DOHH2 (cell line): ENCODE measurements at regions not wholly inside any gene's neighbourhood (a gene's known extent, or its start where the extent isn't known, plus 50 kb on each side); places are given as distances from the start of the nearest gene placed in this dataset.

Source experiments
- H3F3A ChIP-seq: fragments of 200-600 bp; sonication (generic), shearing (Covaris generic); 2 replicates; pipeline ENCODE4 v1.6.0; 2016; ENCODE audit warnings: antibody characterized with exemption, mild to moderate bottlenecking; ENCODE audit not compliant: control insufficient read depth, insufficient read depth
- H3K27ac ChIP-seq: fragments of 200-600 bp; sonication (generic); 2 replicates; pipeline ENCODE4 v1.5.1; 2014; ENCODE audit warnings: low read depth, mild to moderate bottlenecking, low read length, moderate library complexity
- H3K27me3 ChIP-seq: fragments of 200-600 bp; sonication (generic); 2 replicates; pipeline ENCODE4 v1.6.1; 2014; ENCODE audit warnings: mild to moderate bottlenecking, low read length, mixed read lengths; ENCODE audit not compliant: control insufficient read depth
- H3K36me3 ChIP-seq: fragments of 200-600 bp; sonication (generic); 2 replicates; pipeline ENCODE4 v1.6.1; 2014; ENCODE audit warnings: mild to moderate bottlenecking, low read length, moderate library complexity, mixed read lengths; ENCODE audit not compliant: control insufficient read depth
- H3K4me1 ChIP-seq: fragments of 200-600 bp; sonication (generic); 2 replicates; pipeline ENCODE4 v1.6.1; 2014; ENCODE audit warnings: mild to moderate bottlenecking, low read length, mixed read lengths; ENCODE audit not compliant: control insufficient read depth
- H3K4me2 ChIP-seq: fragments of 200-600 bp; sonication (generic); 2 replicates; pipeline ENCODE4 v1.6.0; 2014; ENCODE audit warnings: mild to moderate bottlenecking, low read length, moderate library complexity
- H3K4me3 ChIP-seq: fragments of 200-600 bp; sonication (generic); 2 replicates; pipeline ENCODE4 v1.5.1; 2014; ENCODE audit warnings: mild to moderate bottlenecking, low read length, mixed read lengths
- H3K79me2 ChIP-seq: fragments of 200-600 bp; sonication (generic); 2 replicates; pipeline ENCODE4 v1.6.1; 2014; ENCODE audit warnings: mild to moderate bottlenecking, low read length, mixed read lengths; ENCODE audit not compliant: control insufficient read depth
- H3K9me2 ChIP-seq: fragments of 200-600 bp; sonication (generic); replicated peaks from 2 replicates; pipeline ENCODE4 v1.6.1; 2014; ENCODE audit warnings: mild to moderate bottlenecking, low read length, mixed read lengths; ENCODE audit not compliant: control insufficient read depth
- H3K9me3 ChIP-seq: fragments of 200-600 bp; sonication (generic); 2 replicates; pipeline ENCODE4 v1.6.1; 2014; ENCODE audit warnings: antibody characterized with exemption, low read length, mixed read lengths; ENCODE audit not compliant: control insufficient read depth, insufficient read depth
- H4K20me1 ChIP-seq: fragments of 200-600 bp; sonication (generic); 2 replicates; pipeline ENCODE4 v1.6.0; 2014; ENCODE audit warnings: low read depth, mild to moderate bottlenecking, antibody characterized with exemption, low read length, moderate library complexity; ENCODE audit not compliant: control insufficient read depth, insufficient read depth
- EZH2phosphoT487 ChIP-seq: fragments of 200-600 bp; sonication (generic); IDR thresholded peaks from 2 replicates; pipeline ENCODE4 v1.6.1; 2017; ENCODE audit warnings: borderline replicate concordance, mild to moderate bottlenecking, antibody characterized with exemption, low read length, moderate library complexity, mixed read lengths
- TF ChIP-seq, protein P1 (sequence below): fragments of 200-600 bp; sonication (generic); IDR thresholded peaks from one replicate; pipeline ENCODE4 v1.5.1; 2014; ENCODE audit warnings: antibody characterized with exemption, mild to moderate bottlenecking, low read depth, low read length; ENCODE audit not compliant: poor library complexity, severe bottlenecking

DNA sequence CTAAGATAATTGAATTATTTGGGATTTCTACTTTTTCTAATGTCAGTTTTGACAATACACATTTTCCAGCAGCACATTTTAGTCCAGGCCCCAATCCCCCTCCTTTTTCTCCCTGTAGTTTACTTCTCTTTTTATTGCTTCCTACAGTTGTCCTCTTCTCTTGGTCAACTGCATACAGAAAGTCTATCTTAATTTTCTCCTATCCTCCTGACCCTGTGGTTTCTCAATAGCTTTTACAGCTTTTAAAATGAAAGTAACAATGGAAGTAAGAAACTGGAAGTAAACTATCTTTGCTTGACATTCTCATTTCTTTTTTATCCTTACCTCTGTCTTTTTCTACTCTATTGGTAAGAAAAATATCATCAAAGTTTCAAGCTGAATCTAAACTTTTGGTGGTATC lies 106.5 kb upstream of the OXGR1 start:
- Histone ChIP-seq H3K27me3 (no peaks in the 10 kb centered on the region), H3K4me3 (no peak overlapping the region), H3K36me3 (no peaks in the 10 kb centered on the region), H3K79me2 (no peaks in the 10 kb centered on the region), H4K20me1 (no peaks in the 10 kb centered on the region), H3K9me2 (no peaks in the 10 kb centered on the region), H3K4me2 (no peak overlapping the region), H3K27ac (no peak overlapping the region), H3K4me1 (no peaks in the 10 kb centered on the region), H3F3A (no peaks in the 10 kb centered on the region), H3K9me3 (peaks cover 8% of the 10 kb centered on the region; the same call in 1 of the 2 replicates)
- TF ChIP-seq, protein P1, sequence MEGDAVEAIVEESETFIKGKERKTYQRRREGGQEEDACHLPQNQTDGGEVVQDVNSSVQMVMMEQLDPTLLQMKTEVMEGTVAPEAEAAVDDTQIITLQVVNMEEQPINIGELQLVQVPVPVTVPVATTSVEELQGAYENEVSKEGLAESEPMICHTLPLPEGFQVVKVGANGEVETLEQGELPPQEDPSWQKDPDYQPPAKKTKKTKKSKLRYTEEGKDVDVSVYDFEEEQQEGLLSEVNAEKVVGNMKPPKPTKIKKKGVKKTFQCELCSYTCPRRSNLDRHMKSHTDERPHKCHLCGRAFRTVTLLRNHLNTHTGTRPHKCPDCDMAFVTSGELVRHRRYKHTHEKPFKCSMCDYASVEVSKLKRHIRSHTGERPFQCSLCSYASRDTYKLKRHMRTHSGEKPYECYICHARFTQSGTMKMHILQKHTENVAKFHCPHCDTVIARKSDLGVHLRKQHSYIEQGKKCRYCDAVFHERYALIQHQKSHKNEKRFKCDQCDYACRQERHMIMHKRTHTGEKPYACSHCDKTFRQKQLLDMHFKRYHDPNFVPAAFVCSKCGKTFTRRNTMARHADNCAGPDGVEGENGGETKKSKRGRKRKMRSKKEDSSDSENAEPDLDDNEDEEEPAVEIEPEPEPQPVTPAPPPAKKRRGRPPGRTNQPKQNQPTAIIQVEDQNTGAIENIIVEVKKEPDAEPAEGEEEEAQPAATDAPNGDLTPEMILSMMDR: no peak
- TF ChIP-seq EZH2phosphoT487: no peak

DNA sequence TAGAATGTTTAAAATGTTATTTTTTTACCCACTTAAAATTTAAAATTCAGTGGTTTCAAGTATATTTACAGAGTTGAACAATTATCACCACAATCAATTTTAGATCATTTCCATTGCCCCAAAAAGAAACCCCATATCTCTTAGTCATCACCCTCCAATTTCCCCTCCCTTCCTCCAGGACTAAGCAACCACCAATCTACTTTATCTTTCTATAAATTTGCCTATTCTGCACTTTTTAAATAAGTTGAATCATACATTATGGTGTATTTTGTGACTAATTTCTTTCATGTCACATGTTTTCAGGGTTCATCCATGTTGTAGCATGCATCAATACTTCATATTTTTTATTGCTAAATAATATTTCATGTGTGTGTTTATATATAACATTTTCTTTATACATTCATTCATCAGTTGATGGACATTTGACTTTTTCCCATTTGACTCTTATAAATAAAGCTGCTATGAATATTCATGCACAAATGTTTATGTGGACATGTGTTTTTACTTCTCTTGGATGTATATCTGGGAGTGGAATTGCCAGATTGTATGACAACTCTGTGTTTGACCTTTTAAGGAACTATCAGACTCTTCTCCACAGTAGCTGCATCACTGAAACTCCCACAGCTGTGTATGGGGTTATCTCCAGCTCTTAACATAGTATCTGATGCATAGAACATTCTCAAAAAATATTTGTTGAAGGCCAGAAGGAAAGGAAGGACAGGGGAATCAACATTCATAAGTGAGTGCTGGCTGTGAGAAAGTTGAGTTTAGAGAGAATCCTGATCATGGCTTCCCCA lies 107.8 kb upstream of the OXGR1 start:
- H3K9me3 ChIP-seq: peaks cover 8% of the 10 kb centered on the region; the same call in 1 of the 2 replicates
- H3K9me2 ChIP-seq: no peaks in the 10 kb centered on the region
- H3K36me3 ChIP-seq: no peaks in the 10 kb centered on the region
- no peaks in the 10 kb centered on the region for H3K4me1 ChIP-seq
- H3K27me3 ChIP-seq: no peaks in the 10 kb centered on the region
- no peak overlapping the region for H3K4me3 ChIP-seq
- no peaks in the 10 kb centered on the region for H3F3A ChIP-seq
- no peaks in the 10 kb centered on the region for H3K79me2 ChIP-seq
- TF ChIP-seq, protein P1: no peak
- no peak for TF ChIP-seq EZH2phosphoT487
- no peaks in the 10 kb centered on the region for H4K20me1 ChIP-seq
- no peak overlapping the region for H3K4me2 ChIP-seq
- no peak overlapping the region for H3K27ac ChIP-seq

DNA sequence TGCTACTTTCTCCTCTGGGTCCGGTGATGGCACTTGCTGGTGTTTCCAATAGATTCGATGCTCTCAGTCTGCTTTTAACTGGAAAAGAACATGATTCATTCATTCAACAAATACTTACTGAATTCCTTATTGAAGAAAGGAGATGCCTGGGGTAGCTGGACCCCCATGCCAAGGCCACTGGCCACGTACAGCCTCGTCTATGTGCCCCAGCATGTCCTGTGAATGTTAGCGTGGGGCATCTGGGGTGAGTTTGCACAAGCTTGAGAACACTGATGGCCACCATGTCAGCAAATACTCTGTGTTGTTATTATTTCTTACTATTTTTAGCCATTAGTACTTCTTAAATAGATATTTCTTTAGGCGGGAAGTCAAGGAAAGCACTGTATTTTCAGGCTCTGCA lies 112.0 kb upstream of the OXGR1 start:
- H4K20me1 ChIP-seq: no peaks in the 10 kb centered on the region
- peaks cover 8% of the 10 kb centered on the region; the same call in 1 of the 2 replicates for H3K9me3 ChIP-seq
- no peak overlapping the region for H3K4me2 ChIP-seq
- H3K4me1 ChIP-seq: no peaks in the 10 kb centered on the region
- no peaks in the 10 kb centered on the region for H3K27me3 ChIP-seq
- no peak overlapping the region for H3K4me3 ChIP-seq
- no peaks in the 10 kb centered on the region for H3K36me3 ChIP-seq
- H3K9me2 ChIP-seq: no peaks in the 10 kb centered on the region
- no peaks in the 10 kb centered on the region for H3K79me2 ChIP-seq
- no peaks in the 10 kb centered on the region for H3F3A ChIP-seq
- no peak for TF ChIP-seq EZH2phosphoT487
- TF ChIP-seq, protein P1: no peak
- no peak overlapping the region for H3K27ac ChIP-seq
